ENCODE measurements at regions not wholly inside any gene's neighbourhood (a gene's known extent, or its start where the extent isn't known, plus 50 kb on each side); places are given as distances from the start of the nearest gene placed in this dataset.

DNA sequence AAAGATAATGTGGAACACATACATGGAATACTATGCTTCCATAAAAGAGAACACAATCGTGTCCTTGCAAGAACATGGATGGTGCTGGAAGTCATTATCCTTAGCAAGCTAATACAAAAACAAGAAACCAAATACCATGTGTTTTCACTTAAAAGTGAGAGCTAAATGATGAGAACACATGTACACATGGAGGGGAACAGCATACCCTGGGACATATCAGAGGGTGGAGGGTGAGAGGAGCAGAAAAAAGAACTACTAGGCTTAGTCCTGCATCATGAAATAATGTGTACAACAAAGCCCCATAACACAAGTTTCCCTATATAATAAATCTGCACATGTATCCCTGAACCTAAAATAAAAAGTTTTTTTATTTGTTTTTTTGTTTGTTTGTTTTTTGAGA, 855.5 kb upstream of the NUDT12 start:
- H3K4me2 ChIP-seq (ENCODE audit: low read length), result no peak overlapping the region
- H3K9me3 ChIP-seq (ENCODE audit: insufficient read depth, low read depth, low read length), result no peaks in the 10 kb centered on the region
- H3K4me1 ChIP-seq (ENCODE audit: insufficient read depth, low read length), result no peaks in the 10 kb centered on the region
- TF ChIP-seq, protein P1, sequence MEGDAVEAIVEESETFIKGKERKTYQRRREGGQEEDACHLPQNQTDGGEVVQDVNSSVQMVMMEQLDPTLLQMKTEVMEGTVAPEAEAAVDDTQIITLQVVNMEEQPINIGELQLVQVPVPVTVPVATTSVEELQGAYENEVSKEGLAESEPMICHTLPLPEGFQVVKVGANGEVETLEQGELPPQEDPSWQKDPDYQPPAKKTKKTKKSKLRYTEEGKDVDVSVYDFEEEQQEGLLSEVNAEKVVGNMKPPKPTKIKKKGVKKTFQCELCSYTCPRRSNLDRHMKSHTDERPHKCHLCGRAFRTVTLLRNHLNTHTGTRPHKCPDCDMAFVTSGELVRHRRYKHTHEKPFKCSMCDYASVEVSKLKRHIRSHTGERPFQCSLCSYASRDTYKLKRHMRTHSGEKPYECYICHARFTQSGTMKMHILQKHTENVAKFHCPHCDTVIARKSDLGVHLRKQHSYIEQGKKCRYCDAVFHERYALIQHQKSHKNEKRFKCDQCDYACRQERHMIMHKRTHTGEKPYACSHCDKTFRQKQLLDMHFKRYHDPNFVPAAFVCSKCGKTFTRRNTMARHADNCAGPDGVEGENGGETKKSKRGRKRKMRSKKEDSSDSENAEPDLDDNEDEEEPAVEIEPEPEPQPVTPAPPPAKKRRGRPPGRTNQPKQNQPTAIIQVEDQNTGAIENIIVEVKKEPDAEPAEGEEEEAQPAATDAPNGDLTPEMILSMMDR (IDR thresholded peaks at IDR 0.05; ENCODE audit: insufficient read depth, low read depth, low read length), result no peak
- TF ChIP-seq EZH2 (IDR thresholded peaks at IDR 0.05; ENCODE audit: insufficient read depth, low read length), result no peak
- DNase-seq (ENCODE audit: low read depth) (no peak), FAIRE-seq (no peak)
- no peak overlapping the region for H3K27ac Mint-ChIP-seq (ENCODE audit: unreplicated experiment)
- H3K79me2 ChIP-seq (ENCODE audit: insufficient read depth, low read length), result no peaks in the 10 kb centered on the region
- no peaks in the 10 kb centered on the region for H3K36me3 Mint-ChIP-seq (ENCODE audit: low read depth, unreplicated experiment)
- no peak overlapping the region for H2AFZ ChIP-seq (ENCODE audit: low read depth, low read length)
- H3K27me3 ChIP-seq (ENCODE audit: insufficient read depth, low read length), result no peaks in the 10 kb centered on the region
- no peaks in the 10 kb centered on the region for H3K9me3 Mint-ChIP-seq (ENCODE audit: unreplicated experiment)
- no peaks in the 10 kb centered on the region for H3K36me3 ChIP-seq (ENCODE audit: insufficient read depth, low read length)
- no peaks in the 10 kb centered on the region for H3K4me1 Mint-ChIP-seq (ENCODE audit: low read depth, unreplicated experiment)
- H3K4me3 Mint-ChIP-seq (ENCODE audit: unreplicated experiment), result no peak overlapping the region
- no peaks in the 10 kb centered on the region for H4K20me1 ChIP-seq (ENCODE audit: insufficient read depth, low read length)
- H3K27ac ChIP-seq (ENCODE audit: low read depth, low read length), result no peak overlapping the region
- no peak overlapping the region for H3K4me3 ChIP-seq (ENCODE audit: insufficient read depth, low read depth, low read length)
- no peaks in the 10 kb centered on the region for H3K27me3 Mint-ChIP-seq (ENCODE audit: low read depth, unreplicated experiment)
- H3K9ac ChIP-seq (ENCODE audit: low read length), result no peak overlapping the region

DNA sequence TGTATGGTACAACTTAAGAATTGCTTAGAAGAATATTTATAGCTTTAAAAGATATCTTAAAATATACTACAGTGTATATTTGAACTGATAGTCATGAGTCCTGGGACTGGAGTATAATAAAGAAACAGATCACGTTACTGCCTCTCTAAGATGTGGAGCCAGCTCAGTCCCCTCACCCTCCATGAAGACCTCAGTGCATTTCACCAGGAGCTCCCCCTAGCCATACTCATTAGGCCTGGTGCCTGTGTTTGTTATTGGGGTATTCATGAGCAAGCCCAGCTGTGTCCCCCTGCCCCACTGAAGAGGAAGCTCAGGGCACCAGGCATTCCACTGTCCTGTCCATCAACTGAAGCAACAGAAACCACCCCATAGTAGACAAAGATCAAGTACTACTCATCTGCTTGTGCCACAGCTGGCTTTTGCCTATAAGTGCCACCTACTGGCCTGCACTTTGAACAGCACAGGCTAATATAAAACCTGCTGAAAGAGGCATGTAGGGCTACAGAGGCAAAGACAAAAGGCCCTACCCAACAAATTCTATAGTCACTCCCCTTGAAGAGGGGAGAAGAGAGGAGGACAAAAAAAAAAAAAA, 850.2 kb upstream of the NUDT12 start:
- no peak for TF ChIP-seq EZH2 (IDR thresholded peaks at IDR 0.05; ENCODE audit: insufficient read depth, low read length)
- TF ChIP-seq, protein P1 (IDR thresholded peaks at IDR 0.05; ENCODE audit: insufficient read depth, low read depth, low read length), result peak; percentile 61
- peak overlapping the region; percentile 13 for H2AFZ ChIP-seq (ENCODE audit: low read depth, low read length)

DNA sequence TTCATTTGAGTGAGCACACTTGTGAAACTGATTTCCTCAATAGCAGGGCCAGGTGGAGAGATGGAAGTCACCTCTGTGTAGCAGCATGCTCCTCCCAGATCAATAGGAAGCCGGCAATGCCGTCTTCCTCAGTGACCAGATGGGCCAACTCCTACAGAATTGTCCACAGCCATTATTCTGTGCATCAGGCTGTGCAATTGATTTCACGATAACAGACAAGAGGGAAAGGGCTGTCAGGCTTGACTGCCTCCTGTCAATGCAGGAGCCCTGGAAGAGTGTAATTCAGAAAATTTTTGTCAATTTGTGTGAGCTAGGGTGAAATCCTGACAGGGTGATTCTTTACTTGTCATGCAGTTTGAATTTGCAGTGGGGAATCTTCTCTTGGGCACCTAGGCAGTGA, 838.4 kb upstream of the NUDT12 start:
- no peak for TF ChIP-seq EZH2 (IDR thresholded peaks at IDR 0.05; ENCODE audit: insufficient read depth, low read length)
- TF ChIP-seq, protein P1 (IDR thresholded peaks at IDR 0.05; ENCODE audit: insufficient read depth, low read depth, low read length), result no peak
- no peaks in the 10 kb centered on the region for H3K9me3 ChIP-seq (ENCODE audit: insufficient read depth, low read depth, low read length)
- no peaks in the 10 kb centered on the region for H3K4me1 Mint-ChIP-seq (ENCODE audit: low read depth, unreplicated experiment)
- no peaks in the 10 kb centered on the region for H3K79me2 ChIP-seq (ENCODE audit: insufficient read depth, low read length)
- no peaks in the 10 kb centered on the region for H4K20me1 ChIP-seq (ENCODE audit: insufficient read depth, low read length)
- no peaks in the 10 kb centered on the region for H3K27me3 Mint-ChIP-seq (ENCODE audit: low read depth, unreplicated experiment)
- no peak overlapping the region for H3K9ac ChIP-seq (ENCODE audit: low read length)
- no peak for DNase-seq (ENCODE audit: low read depth)
- no peaks in the 10 kb centered on the region for H3K36me3 ChIP-seq (ENCODE audit: insufficient read depth, low read length)
- H3K4me2 ChIP-seq (ENCODE audit: low read length), result no peak overlapping the region
- H3K4me3 ChIP-seq (ENCODE audit: insufficient read depth, low read depth, low read length), result no peak overlapping the region
- no peak for FAIRE-seq
- H3K9me3 Mint-ChIP-seq (ENCODE audit: unreplicated experiment), result peaks cover 1% of the 10 kb centered on the region
- H3K36me3 Mint-ChIP-seq (ENCODE audit: low read depth, unreplicated experiment), result no peaks in the 10 kb centered on the region
- no peak overlapping the region for H3K27ac ChIP-seq (ENCODE audit: low read depth, low read length)
- no peaks in the 10 kb centered on the region for H3K27me3 ChIP-seq (ENCODE audit: insufficient read depth, low read length)
- H2AFZ ChIP-seq (ENCODE audit: low read depth, low read length), result no peak overlapping the region
- no peak overlapping the region for H3K4me3 Mint-ChIP-seq (ENCODE audit: unreplicated experiment)
- no peaks in the 10 kb centered on the region for H3K4me1 ChIP-seq (ENCODE audit: insufficient read depth, low read length)
- H3K27ac Mint-ChIP-seq (ENCODE audit: unreplicated experiment), result no peak overlapping the region

More for the DNA sequence above, 850.2 kb upstream of the NUDT12 start:
- DNase-seq (ENCODE audit: low read depth), result peak; percentile 20
- Histone ChIP-seq H4K20me1 (ENCODE audit: insufficient read depth, low read length) (no peaks in the 10 kb centered on the region), H3K4me3 (ENCODE audit: insufficient read depth, low read depth, low read length) (no peak overlapping the region), H3K4me2 (ENCODE audit: low read length) (no peak overlapping the region), H3K27me3 (ENCODE audit: insufficient read depth, low read length) (no peaks in the 10 kb centered on the region), H3K27ac (ENCODE audit: low read depth, low read length) (no peak overlapping the region), H3K9me3 (ENCODE audit: insufficient read depth, low read depth, low read length) (no peaks in the 10 kb centered on the region), H3K79me2 (ENCODE audit: insufficient read depth, low read length) (no peaks in the 10 kb centered on the region), H3K9ac (ENCODE audit: low read length) (no peak overlapping the region), H3K4me1 (ENCODE audit: insufficient read depth, low read length) (no peaks in the 10 kb centered on the region), H3K36me3 (ENCODE audit: insufficient read depth, low read length) (no peaks in the 10 kb centered on the region)
- no peak for FAIRE-seq
- peaks cover 4% of the 10 kb centered on the region for H3K4me1 Mint-ChIP-seq (ENCODE audit: low read depth, unreplicated experiment)
- no peaks in the 10 kb centered on the region for H3K36me3 Mint-ChIP-seq (ENCODE audit: low read depth, unreplicated experiment)
- H3K4me3 Mint-ChIP-seq (ENCODE audit: unreplicated experiment), result no peak overlapping the region
- H3K27me3 Mint-ChIP-seq (ENCODE audit: low read depth, unreplicated experiment), result no peaks in the 10 kb centered on the region
- H3K27ac Mint-ChIP-seq (ENCODE audit: unreplicated experiment), result peak overlapping the region; percentile 29
- no peaks in the 10 kb centered on the region for H3K9me3 Mint-ChIP-seq (ENCODE audit: unreplicated experiment)

Data from astrocyte (in vitro differentiated cells and primary cell).